MM.1S (cell line): ENCODE measurements at regions not wholly inside any gene's neighbourhood (a gene's known extent, or its start where the extent isn't known, plus 50 kb on each side); places are given as distances from the start of the nearest gene placed in this dataset.

Experiments
- EZH2 ChIP-seq: fragments of 300-600 bp; sonication (generic); optimal IDR thresholded peaks from 2 replicates; pipeline ENCODE3; 2017; ENCODE audit warnings: low read depth, mild to moderate bottlenecking, antibody characterized with exemption, low read length, mixed read lengths
- TF ChIP-seq, protein P1 (sequence below): fragments of 300-600 bp; sonication (generic); IDR thresholded peaks from 2 replicates; pipeline ENCODE4 v1.5.1; 2016; ENCODE audit warnings: antibody characterized with exemption, low read length, mixed read lengths

DNA sequence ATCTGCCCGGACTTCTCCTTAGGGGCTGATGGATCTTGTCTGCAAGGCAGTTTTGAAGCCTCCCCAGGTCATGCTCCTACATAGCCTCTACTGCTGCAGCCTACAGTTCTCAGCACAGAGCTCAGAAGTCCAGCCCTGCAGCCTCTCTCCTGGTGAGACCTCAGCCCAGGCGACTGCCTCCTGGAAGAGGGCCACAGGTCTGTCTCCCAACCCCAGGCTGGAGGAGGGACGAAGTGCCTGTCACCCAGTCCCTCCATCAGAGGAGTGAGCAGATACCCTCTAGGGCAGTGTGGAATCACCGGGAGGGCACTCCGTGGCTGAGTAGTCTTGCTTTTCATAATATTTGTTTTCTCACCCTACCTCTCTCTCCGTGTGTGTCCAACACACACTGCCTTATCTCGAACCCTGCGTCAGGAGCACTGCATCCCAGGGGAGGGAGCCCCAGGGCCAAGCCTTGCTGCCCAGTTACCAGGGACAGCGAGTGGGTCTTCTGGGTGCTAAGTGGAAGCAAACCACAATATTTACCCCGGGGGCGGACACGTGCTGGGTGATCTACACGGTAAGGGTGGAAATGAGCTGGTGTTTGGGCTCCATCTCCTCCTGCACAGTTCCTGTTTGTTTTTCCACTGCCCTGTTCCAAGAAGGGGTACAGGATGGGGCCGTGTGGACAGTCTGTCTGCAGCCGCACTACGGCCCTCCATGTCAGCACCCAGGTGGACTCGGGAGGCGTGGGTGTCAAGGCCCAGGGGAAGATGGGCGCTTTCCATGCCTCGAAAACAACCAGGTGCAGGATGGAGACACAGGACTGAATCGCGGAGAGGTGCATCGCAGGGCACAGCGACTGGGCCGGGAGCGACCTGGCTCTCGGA is 133.7 kb upstream of the HSD17B12 start:
- TF ChIP-seq, protein P1, sequence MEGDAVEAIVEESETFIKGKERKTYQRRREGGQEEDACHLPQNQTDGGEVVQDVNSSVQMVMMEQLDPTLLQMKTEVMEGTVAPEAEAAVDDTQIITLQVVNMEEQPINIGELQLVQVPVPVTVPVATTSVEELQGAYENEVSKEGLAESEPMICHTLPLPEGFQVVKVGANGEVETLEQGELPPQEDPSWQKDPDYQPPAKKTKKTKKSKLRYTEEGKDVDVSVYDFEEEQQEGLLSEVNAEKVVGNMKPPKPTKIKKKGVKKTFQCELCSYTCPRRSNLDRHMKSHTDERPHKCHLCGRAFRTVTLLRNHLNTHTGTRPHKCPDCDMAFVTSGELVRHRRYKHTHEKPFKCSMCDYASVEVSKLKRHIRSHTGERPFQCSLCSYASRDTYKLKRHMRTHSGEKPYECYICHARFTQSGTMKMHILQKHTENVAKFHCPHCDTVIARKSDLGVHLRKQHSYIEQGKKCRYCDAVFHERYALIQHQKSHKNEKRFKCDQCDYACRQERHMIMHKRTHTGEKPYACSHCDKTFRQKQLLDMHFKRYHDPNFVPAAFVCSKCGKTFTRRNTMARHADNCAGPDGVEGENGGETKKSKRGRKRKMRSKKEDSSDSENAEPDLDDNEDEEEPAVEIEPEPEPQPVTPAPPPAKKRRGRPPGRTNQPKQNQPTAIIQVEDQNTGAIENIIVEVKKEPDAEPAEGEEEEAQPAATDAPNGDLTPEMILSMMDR = no peak
- no peak for TF ChIP-seq EZH2
